Progenitor cell of endocrine pancreas (in vitro differentiated cells): ENCODE measurements at regions not wholly inside any gene's neighbourhood (a gene's known extent, or its start where the extent isn't known, plus 50 kb on each side); places are given as distances from the start of the nearest gene placed in this dataset.

ENCODE experiments used
- DNase-seq: peaks from one replicate; pipeline ENCODE4 v3.0.0; 2021; ENCODE audit warnings: low spot score; ENCODE audit not compliant: unreplicated experiment
- H3K27ac Mint-ChIP-seq: 2 replicates; pipeline ENCODE4 v1.8.0; 2021; ENCODE audit warnings: mild to moderate bottlenecking, moderate library complexity, mixed read lengths
- H3K27me3 Mint-ChIP-seq: 2 replicates; pipeline ENCODE4 v1.8.0; 2021; ENCODE audit warnings: mixed read lengths
- H3K36me3 Mint-ChIP-seq: 2 replicates; pipeline ENCODE4 v1.8.0; 2022; ENCODE audit warnings: mixed read lengths; ENCODE audit not compliant: insufficient read depth
- H3K4me1 Mint-ChIP-seq: 2 replicates; pipeline ENCODE4 v1.8.0; 2021; ENCODE audit warnings: low read depth, mixed read lengths
- H3K4me3 Mint-ChIP-seq: 2 replicates; pipeline ENCODE4 v1.8.0; 2021; ENCODE audit warnings: low read depth, mild to moderate bottlenecking, moderate library complexity, mixed read lengths
- H3K9me3 Mint-ChIP-seq: 2 replicates; pipeline ENCODE4 v1.8.0; 2021; ENCODE audit warnings: low read depth, mixed read lengths
- TF ChIP-seq, protein P1 (sequence below): fragments of 200-600 bp; sonication (generic); IDR thresholded peaks from one replicate; pipeline ENCODE4 v1.5.0; 2021; ENCODE audit warnings: antibody characterized with exemption, mild to moderate bottlenecking; ENCODE audit not compliant: unreplicated experiment

DNA sequence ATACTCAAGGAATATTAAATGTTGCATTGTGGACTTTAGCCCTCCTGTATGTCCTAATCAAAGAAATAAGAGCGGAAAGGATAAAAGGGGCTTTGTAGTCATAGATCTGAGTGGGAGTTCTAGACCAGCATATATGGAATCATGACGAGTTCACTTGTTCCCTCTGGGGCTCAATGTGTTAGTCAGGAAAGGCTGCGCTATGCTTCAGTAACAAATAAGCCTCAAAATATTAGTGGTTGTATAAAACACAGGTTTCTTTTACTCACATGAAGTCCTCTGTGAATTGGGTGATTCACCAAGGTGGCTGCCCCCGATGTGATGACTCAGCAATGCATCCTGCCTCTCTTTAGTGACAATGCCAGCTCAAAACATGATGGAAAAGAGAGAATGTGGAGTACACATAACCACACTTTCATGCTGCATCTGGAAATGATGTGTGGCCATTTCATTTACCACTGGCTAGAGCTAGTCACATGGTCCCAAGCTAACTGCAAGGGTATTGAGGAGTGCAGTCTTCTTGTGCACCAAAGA, 63.3 kb upstream of the IRX5 start:
- TF ChIP-seq, protein P1, sequence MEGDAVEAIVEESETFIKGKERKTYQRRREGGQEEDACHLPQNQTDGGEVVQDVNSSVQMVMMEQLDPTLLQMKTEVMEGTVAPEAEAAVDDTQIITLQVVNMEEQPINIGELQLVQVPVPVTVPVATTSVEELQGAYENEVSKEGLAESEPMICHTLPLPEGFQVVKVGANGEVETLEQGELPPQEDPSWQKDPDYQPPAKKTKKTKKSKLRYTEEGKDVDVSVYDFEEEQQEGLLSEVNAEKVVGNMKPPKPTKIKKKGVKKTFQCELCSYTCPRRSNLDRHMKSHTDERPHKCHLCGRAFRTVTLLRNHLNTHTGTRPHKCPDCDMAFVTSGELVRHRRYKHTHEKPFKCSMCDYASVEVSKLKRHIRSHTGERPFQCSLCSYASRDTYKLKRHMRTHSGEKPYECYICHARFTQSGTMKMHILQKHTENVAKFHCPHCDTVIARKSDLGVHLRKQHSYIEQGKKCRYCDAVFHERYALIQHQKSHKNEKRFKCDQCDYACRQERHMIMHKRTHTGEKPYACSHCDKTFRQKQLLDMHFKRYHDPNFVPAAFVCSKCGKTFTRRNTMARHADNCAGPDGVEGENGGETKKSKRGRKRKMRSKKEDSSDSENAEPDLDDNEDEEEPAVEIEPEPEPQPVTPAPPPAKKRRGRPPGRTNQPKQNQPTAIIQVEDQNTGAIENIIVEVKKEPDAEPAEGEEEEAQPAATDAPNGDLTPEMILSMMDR, result no peak
- Mint-ChIP-seq H3K27ac (no peak overlapping the region), H3K4me1 (peaks cover 1% of the 10 kb centered on the region), H3K36me3 (no peaks in the 10 kb centered on the region), H3K27me3 (peaks cover 22% of the 10 kb centered on the region), H3K9me3 (no peaks in the 10 kb centered on the region), H3K4me3 (no peak overlapping the region)
- no peak for DNase-seq

DNA sequence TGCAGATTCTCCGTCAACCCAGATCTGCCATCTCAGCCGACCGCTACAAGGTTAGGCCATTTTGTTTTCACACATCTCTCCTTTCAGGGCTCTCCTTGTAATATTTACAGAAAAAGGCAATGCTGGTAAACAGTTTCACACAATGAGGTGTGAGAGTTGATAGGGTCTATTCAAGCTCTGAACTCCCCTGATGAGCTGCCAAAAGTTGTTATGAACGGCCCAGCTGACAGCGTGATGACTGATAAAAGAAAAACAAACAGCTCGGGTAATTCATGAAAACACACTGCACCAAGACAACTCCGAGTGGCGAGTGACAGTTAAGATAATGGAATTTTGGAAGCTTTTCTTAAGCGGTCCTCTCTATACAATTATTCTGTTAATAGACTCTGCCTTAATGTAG, 68.1 kb upstream of the IRX5 start:
- peaks cover 39% of the 10 kb centered on the region for H3K27me3 Mint-ChIP-seq
- peaks cover 9% of the 10 kb centered on the region for H3K4me1 Mint-ChIP-seq
- H3K4me3 Mint-ChIP-seq, result no peak overlapping the region
- no peak overlapping the region for H3K27ac Mint-ChIP-seq
- no peaks in the 10 kb centered on the region for H3K36me3 Mint-ChIP-seq
- DNase-seq, result no peak
- TF ChIP-seq, protein P1, result no peak
- no peaks in the 10 kb centered on the region for H3K9me3 Mint-ChIP-seq

DNA sequence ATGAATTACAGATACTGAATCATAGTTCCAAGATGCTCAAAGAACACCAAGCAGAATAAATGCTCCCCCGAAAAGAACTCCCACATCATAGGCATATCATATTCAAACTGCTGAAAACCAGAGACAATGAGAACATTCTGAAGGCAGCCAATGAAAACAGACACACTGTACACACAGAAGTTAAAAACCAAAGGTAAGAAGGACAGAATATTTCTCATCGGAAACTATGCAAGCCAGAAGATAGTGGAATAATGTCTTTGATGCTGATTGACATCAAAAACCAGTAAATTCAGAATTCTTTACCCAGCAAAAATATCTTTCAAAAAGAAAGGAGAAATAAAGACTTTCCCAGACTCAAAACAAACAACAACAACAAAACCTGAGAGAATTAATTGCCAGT, 73.8 kb upstream of the IRX5 start:
- Mint-ChIP-seq H3K4me1 (peaks cover 6% of the 10 kb centered on the region), H3K9me3 (peaks cover 13% of the 10 kb centered on the region), H3K36me3 (peaks cover 1% of the 10 kb centered on the region), H3K27ac (no peak overlapping the region), H3K27me3 (peaks cover 15% of the 10 kb centered on the region), H3K4me3 (no peak overlapping the region)
- no peak for DNase-seq
- TF ChIP-seq, protein P1, result no peak

DNA sequence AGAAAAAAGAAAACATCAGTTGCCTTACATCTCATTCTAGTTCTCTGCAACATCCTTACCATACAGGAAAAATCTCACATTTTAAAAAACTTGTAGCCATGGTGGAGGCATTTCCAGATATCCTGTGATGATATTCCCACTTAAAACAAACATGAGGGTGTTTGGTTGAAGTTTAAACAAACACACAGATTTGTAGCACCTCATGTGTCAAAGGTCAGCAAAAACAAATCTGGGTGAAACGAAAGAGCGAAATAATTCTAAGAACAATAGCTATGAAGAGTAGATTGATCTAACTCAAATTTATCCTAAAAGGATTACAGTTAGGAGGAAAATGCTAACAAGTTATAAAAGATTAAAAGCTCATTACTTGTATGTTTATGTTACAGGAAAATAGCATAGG, 83.1 kb upstream of the IRX5 start:
- H3K4me1 Mint-ChIP-seq, result peaks cover 13% of the 10 kb centered on the region
- peaks cover 7% of the 10 kb centered on the region for H3K9me3 Mint-ChIP-seq
- DNase-seq, result no peak
- peaks cover 3% of the 10 kb centered on the region for H3K36me3 Mint-ChIP-seq
- no peak overlapping the region for H3K4me3 Mint-ChIP-seq
- TF ChIP-seq, protein P1, result no peak
- peaks cover 13% of the 10 kb centered on the region for H3K27me3 Mint-ChIP-seq
- H3K27ac Mint-ChIP-seq, result no peak overlapping the region

DNA sequence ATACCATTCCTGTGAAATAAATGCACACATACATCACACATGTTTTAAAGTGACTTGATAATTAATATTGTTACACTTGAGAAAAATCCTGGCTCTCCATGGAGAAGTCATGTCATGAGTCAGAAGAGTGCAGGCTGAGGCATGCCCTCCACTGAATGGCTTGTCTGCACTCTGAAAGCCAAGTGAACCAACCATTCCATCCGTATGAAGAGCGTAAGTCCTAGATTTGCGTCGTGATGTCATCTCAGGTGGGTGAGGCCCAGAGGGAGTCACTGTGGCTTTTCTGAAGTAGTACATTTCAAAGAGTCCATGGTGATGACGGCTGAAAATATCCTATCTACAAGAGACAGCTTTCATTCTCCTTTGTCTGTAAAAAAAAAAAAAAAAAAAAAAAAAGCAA, 83.5 kb upstream of the IRX5 start:
- Mint-ChIP-seq H3K36me3 (peaks cover 3% of the 10 kb centered on the region), H3K4me1 (peaks cover 13% of the 10 kb centered on the region), H3K27me3 (peaks cover 13% of the 10 kb centered on the region), H3K4me3 (no peak overlapping the region), H3K9me3 (peaks cover 8% of the 10 kb centered on the region), H3K27ac (no peak overlapping the region)
- TF ChIP-seq, protein P1, result no peak
- no peak for DNase-seq
